HCT116 (cell line): ENCODE measurements at regions not wholly inside any gene's neighbourhood (a gene's known extent, or its start where the extent isn't known, plus 50 kb on each side); places are given as distances from the start of the nearest gene placed in this dataset.

Source experiments
- ATAC-seq: fragments of 200-7000 bp; cut with Tn5 transposase; 2 replicates; pipeline ENCODE4 v1.9.1; 2020; ENCODE audit warnings: mild to moderate bottlenecking, moderate library complexity
- BruUV-seq: library from RNA; stranded (reverse); fragments of 400-500 nt; replicated peaks from 2 replicates; lab custom pipeline; 2021; lab: Mats Ljungman, UMichigan
- CTCF ChIA-PET: fragments of 300-600 bp; sonication (Branson Sonifier 250); formaldehyde crosslinking; loops from one replicate; lab custom pipeline; 2021; ENCODE audit warnings: antibody characterized with exemption; lab: Charles Lee
- POLR2A ChIA-PET: fragments of 300-600, 350-600 bp; sonication (Branson Sonifier 250); formaldehyde crosslinking; loops from one replicate; lab custom pipeline; 2021; ENCODE audit warnings: antibody characterized with exemption; lab: Charles Lee
- RAD21 ChIA-PET, 2 experiments: fragments of 300-600 bp; sonication (Branson Sonifier 250); formaldehyde crosslinking; loops; one replicate each; lab custom pipeline; 2023; ENCODE audit warnings: low total read pairs in 2 of 2; ENCODE audit not compliant: uncharacterized antibody in 2 of 2, unreplicated experiment in 2 of 2, low non-redundant PET in 1 of 2; lab: Charles Lee
- DNase-seq: peaks from one replicate; pipeline ENCODE4 v3.0.0-alpha.2; 2010; ENCODE audit warnings: low read depth, low spot score
- H2AFZ ChIP-seq: fragments of 200-600 bp; shearing (Covaris generic), sonication (generic); 2 replicates; pipeline ENCODE4 v1.6.1; 2017; ENCODE audit warnings: low read depth, mixed run types, mixed read lengths, antibody characterized with exemption, low read length; ENCODE audit not compliant: poor library complexity, severe bottlenecking
- H3K27ac ChIP-seq: 2 replicates; pipeline ENCODE4 v1.5.1; 2012; ENCODE audit warnings: low read depth, low read length
- H3K27me3 ChIP-seq: fragments of 200-600 bp; sonication (generic); 2 replicates; pipeline ENCODE4 v1.6.1; 2016; ENCODE audit warnings: mixed run types, low read length, mixed read lengths; ENCODE audit not compliant: insufficient read depth
- H3K36me3 ChIP-seq, 2 experiments: fragments of 200-500 bp in 1 of 2; fragments of 200-600 bp in 1 of 2; sonication (Bioruptor generic) in 1 of 2; sonication (generic) in 1 of 2; 2 replicates each; pipeline versions ENCODE4 v1.5.1 to v1.6.1; 2014 to 2016; ENCODE audit warnings: low read length in 2 of 2, inconsistent platforms in 1 of 2, mixed read lengths in 1 of 2, mixed run types in 1 of 2; ENCODE audit not compliant: insufficient read depth in 2 of 2, control insufficient read depth in 1 of 2
- H3K4me1 ChIP-seq, 2 experiments: fragments of 200-600 bp in 1 of 2; sonication (generic) in 1 of 2; 2 replicates each; pipeline versions ENCODE4 v1.5.1 to v1.6.1; 2012 to 2017; ENCODE audit warnings: low read length in 2 of 2, inconsistent platforms in 1 of 2, mild to moderate bottlenecking in 1 of 2, mixed read lengths in 1 of 2, mixed run types in 1 of 2, moderate library complexity in 1 of 2; ENCODE audit not compliant: insufficient read depth in 2 of 2, control insufficient read depth in 1 of 2
- H3K4me2 ChIP-seq: fragments of 200-600 bp; sonication (generic); 2 replicates; pipeline ENCODE4 v1.6.1; 2017; ENCODE audit warnings: mixed run types, low read length, mixed read lengths
- H3K4me3 ChIP-seq, 2 experiments: fragments of 200-600 bp in 1 of 2; sonication (generic) in 1 of 2; replicated peaks in 1 of 2; 2 replicates each; pipeline ENCODE4 v1.5.1; 2011 to 2016; ENCODE audit warnings: low read length in 2 of 2, control low read depth in 1 of 2, low read depth in 1 of 2, mild to moderate bottlenecking in 1 of 2, mixed read lengths in 1 of 2, mixed run types in 1 of 2
- H3K79me2 ChIP-seq: fragments of 200-600 bp; sonication (generic); 2 replicates; pipeline ENCODE4 v1.6.1; 2017; ENCODE audit warnings: mild to moderate bottlenecking, mixed run types, low read length, moderate library complexity, mixed read lengths; ENCODE audit not compliant: insufficient read depth
- H3K9ac ChIP-seq: fragments of 200-600 bp; sonication (generic); 2 replicates; pipeline ENCODE4 v1.6.1; 2016; ENCODE audit warnings: low read length, mixed read lengths
- H3K9me2 ChIP-seq: fragments of 200-600 bp; sonication (generic), shearing (Covaris generic); 2 replicates; pipeline ENCODE4 v1.6.1; 2017; ENCODE audit warnings: mixed run types, mild to moderate bottlenecking, moderate library complexity; ENCODE audit not compliant: insufficient read depth
- H3K9me3 ChIP-seq, 2 experiments: fragments of 200-500 bp in 1 of 2; fragments of 200-600 bp in 1 of 2; sonication (Bioruptor generic) in 1 of 2; sonication (generic) in 1 of 2; 2 replicates each; pipeline ENCODE4 v1.6.1; 2014 to 2017; ENCODE audit warnings: low read length in 2 of 2, mixed read lengths in 2 of 2, inconsistent platforms in 1 of 2, low read depth in 1 of 2, mild to moderate bottlenecking in 1 of 2, mixed run types in 1 of 2, moderate library complexity in 1 of 2; ENCODE audit not compliant: control insufficient read depth in 1 of 2, insufficient read depth in 1 of 2
- H4K20me1 ChIP-seq: fragments of 200-600 bp; sonication (generic), shearing (Covaris generic); 2 replicates; pipeline ENCODE4 v1.6.1; 2017; ENCODE audit warnings: mixed run types, mild to moderate bottlenecking, moderate library complexity; ENCODE audit not compliant: insufficient read depth
- CTCF ChIP-seq, 3 experiments: fragments of 200-600 bp in 1 of 3; sonication (generic) in 1 of 3; IDR thresholded peaks in 2 of 3; conservative IDR thresholded peaks in 1 of 3; 2 replicates each; pipeline ENCODE4 v1.5.1; 2012 to 2017; ENCODE audit warnings: low read depth in 2 of 3, low read length in 2 of 3, antibody characterized with exemption in 1 of 3, borderline replicate concordance in 1 of 3, control low read depth in 1 of 3, mild to moderate bottlenecking in 1 of 3, mixed read lengths in 1 of 3, mixed run types in 1 of 3, moderate library complexity in 1 of 3; ENCODE audit not compliant: insufficient read depth in 1 of 3
- EGR1 ChIP-seq: IDR thresholded peaks from 2 replicates; pipeline ENCODE4 v1.6.1; 2012; ENCODE audit warnings: low read depth
- ELF1 ChIP-seq: IDR thresholded peaks from 2 replicates; pipeline ENCODE4 v1.6.1; 2012; ENCODE audit warnings: low read depth, borderline replicate concordance
- JUND ChIP-seq: IDR thresholded peaks from 2 replicates; pipeline ENCODE4 v1.6.1; 2012
- MAX ChIP-seq: IDR thresholded peaks from 2 replicates; pipeline ENCODE4 v1.6.1; 2012
- POLR2A ChIP-seq: IDR thresholded peaks from 2 replicates; pipeline ENCODE4 v1.7.0; 2011; ENCODE audit warnings: borderline replicate concordance; ENCODE audit not compliant: insufficient read depth, insufficient read length; ENCODE audit errors: extremely low read depth
- SIN3A ChIP-seq: IDR thresholded peaks from 2 replicates; pipeline ENCODE4 v1.6.1; 2012; ENCODE audit warnings: low read depth
- SRF ChIP-seq: IDR thresholded peaks from 2 replicates; pipeline ENCODE4 v1.6.1; 2012; ENCODE audit warnings: low read depth
- ZFX ChIP-seq: fragments of 450-650 bp; IDR thresholded peaks from 2 replicates; pipeline ENCODE4 v1.6.1; 2017
- intact Hi-C: fragments of 100-400 bp; cut with micrococcal nuclease; formaldehyde crosslinking; loops from 2 replicates; pipeline ENCODE4 v1.10.0; 2022
- TF ChIP-seq, protein P1 (sequence below): IDR thresholded peaks from 2 replicates; pipeline ENCODE4 v1.6.1; 2012; ENCODE audit warnings: low read depth
- TF ChIP-seq, protein P2 (sequence below): IDR thresholded peaks from 2 replicates; pipeline ENCODE4 v1.6.1; 2012

GRCh38 chr9:10697044-10697443 lies 84.2 kb upstream of the PTPRD start:
- H3K79me2 ChIP-seq, result no peaks in the 10 kb centered on the region
- H3K4me1 ChIP-seq, result no peaks in the 10 kb centered on the region
- intact Hi-C loops, result no loop called here
- CTCF ChIA-PET, result no interaction called here
- H2AFZ ChIP-seq, result no peak overlapping the region
- H3K27ac ChIP-seq, result no peak overlapping the region
- H3K27me3 ChIP-seq, result no peaks in the 10 kb centered on the region
- RAD21 ChIA-PET, result no interaction called here
- DNase-seq (no peak), ATAC-seq (no peak)
- no peak for TF ChIP-seq MAX
- no peak for TF ChIP-seq ELF1
- no peak for TF ChIP-seq SIN3A
- no peak for TF ChIP-seq ZFX
- TF ChIP-seq, protein P1, sequence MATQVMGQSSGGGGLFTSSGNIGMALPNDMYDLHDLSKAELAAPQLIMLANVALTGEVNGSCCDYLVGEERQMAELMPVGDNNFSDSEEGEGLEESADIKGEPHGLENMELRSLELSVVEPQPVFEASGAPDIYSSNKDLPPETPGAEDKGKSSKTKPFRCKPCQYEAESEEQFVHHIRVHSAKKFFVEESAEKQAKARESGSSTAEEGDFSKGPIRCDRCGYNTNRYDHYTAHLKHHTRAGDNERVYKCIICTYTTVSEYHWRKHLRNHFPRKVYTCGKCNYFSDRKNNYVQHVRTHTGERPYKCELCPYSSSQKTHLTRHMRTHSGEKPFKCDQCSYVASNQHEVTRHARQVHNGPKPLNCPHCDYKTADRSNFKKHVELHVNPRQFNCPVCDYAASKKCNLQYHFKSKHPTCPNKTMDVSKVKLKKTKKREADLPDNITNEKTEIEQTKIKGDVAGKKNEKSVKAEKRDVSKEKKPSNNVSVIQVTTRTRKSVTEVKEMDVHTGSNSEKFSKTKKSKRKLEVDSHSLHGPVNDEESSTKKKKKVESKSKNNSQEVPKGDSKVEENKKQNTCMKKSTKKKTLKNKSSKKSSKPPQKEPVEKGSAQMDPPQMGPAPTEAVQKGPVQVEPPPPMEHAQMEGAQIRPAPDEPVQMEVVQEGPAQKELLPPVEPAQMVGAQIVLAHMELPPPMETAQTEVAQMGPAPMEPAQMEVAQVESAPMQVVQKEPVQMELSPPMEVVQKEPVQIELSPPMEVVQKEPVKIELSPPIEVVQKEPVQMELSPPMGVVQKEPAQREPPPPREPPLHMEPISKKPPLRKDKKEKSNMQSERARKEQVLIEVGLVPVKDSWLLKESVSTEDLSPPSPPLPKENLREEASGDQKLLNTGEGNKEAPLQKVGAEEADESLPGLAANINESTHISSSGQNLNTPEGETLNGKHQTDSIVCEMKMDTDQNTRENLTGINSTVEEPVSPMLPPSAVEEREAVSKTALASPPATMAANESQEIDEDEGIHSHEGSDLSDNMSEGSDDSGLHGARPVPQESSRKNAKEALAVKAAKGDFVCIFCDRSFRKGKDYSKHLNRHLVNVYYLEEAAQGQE, result no peak
- TF ChIP-seq, protein P2, sequence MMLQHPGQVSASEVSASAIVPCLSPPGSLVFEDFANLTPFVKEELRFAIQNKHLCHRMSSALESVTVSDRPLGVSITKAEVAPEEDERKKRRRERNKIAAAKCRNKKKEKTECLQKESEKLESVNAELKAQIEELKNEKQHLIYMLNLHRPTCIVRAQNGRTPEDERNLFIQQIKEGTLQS, result no peak
- TF ChIP-seq SRF, result no peak
- TF ChIP-seq JUND, result no peak
- TF ChIP-seq CTCF (IDR thresholded peaks at IDR 0.05 in 2 of 3, conservative IDR thresholded peaks at IDR 0.05 in 1 of 3; ENCODE audit: borderline replicate concordance in 1 of 3, insufficient read depth in 1 of 3, low read depth in 2 of 3, low read length in 2 of 3), result no peak
- TF ChIP-seq POLR2A, result no peak
- TF ChIP-seq EGR1, result no peak
- no peak overlapping the region for H3K4me2 ChIP-seq
- no peaks in the 10 kb centered on the region for H3K36me3 ChIP-seq
- no peaks in the 10 kb centered on the region for H3K9me2 ChIP-seq
- H3K9me3 ChIP-seq, result peaks cover 4 to 27% of the 10 kb centered on the region in 2 experiments; a peak in 2 of 4 replicates
- POLR2A ChIA-PET, result no interaction called here
- no peaks in the 10 kb centered on the region for H4K20me1 ChIP-seq
- no peak overlapping the region for H3K9ac ChIP-seq
- H3K4me3 ChIP-seq, result no peak overlapping the region
- BruUV-seq, result no TSS peak
